Limb (tissue), 2 donors: ENCODE measurements at regions not wholly inside any gene's neighbourhood (a gene's known extent, or its start where the extent isn't known, plus 50 kb on each side); places are given as distances from the start of the nearest gene placed in this dataset.
"Not testable (repeated sequence)": the region's sequence is repeated elsewhere in the genome, so short reads cannot be mapped to it uniquely, and the experiment has no call there.

ENCODE experiments used
- DNase-seq, 2 donors: peaks; one replicate each; pipeline ENCODE4 v3.0.0-alpha.2; 2016; ENCODE audit errors: extremely low spot score in 2 of 2

GRCh38 chr9:29069376-29069775, 1496.1 kb upstream of the C9orf72 start:
- DNase-seq, result no peak

- no peak for DNase-seq
Measured at GRCh38 chr9:29078063-29078666, 1504.9 kb upstream of the C9orf72 start.

- DNase-seq, result no peak
Measured at GRCh38 chr9:29100762-29101161, 1527.5 kb upstream of the C9orf72 start.

- not testable (repeated sequence) for DNase-seq
Measured at GRCh38 chr9:29104166-29104565, 1530.9 kb upstream of the C9orf72 start.

- DNase-seq, result no peak
Measured at GRCh38 chr9:29118555-29118954, 1545.3 kb upstream of the C9orf72 start.

- no peak for DNase-seq
Measured at GRCh38 chr9:29126783-29127182, 1553.5 kb upstream of the C9orf72 start.

GRCh38 chr9:29129763-29130162, 1556.5 kb upstream of the C9orf72 start:
- DNase-seq, result no peak

- DNase-seq, result no peak
Measured at GRCh38 chr9:29144476-29144875, 1571.2 kb upstream of the C9orf72 start.

DNA sequence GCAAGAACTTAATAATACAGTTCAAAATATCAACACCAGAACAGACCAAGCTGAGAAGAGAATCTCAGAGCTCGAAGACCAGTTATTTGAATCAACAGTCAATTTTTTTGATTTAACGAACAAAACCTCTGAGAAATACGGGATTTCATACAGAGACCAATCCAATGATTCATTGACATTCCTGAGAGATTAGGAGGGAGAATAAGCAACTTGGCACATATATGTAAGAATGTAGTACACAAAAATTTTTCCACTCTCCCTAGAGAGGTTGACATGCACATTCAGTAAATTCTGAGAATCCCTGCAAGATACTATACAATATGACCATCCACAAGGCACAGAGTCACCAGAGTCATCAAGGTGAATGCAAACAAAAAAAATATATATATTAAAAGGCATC, 1577.3 kb upstream of the C9orf72 start:
- DNase-seq, result no peak

- DNase-seq, result no peak
Measured at GRCh38 chr9:29160763-29161353, 1587.6 kb upstream of the C9orf72 start.

GRCh38 chr9:29174136-29174535, 1600.9 kb upstream of the C9orf72 start:
- DNase-seq, result no peak

DNA sequence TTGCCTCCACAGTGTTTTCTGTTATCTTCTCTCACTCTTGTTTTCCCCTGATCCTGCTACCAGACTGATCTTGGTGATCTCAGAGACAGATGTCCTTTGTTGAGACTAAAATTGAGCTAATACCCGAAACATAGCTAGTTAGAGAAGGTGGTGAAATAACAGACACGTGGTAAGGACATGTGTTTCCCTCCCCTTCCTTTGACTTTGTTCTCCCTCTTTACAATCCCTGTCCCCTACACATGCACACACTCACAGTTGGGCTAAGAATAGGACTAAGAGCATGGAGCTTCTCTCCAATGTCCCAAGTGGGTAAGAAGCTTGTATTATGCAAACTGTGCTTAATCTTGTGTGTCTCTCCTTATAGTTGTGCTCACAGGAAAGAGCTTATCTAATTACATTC, 1603.0 kb upstream of the C9orf72 start:
- no peak for DNase-seq

DNA sequence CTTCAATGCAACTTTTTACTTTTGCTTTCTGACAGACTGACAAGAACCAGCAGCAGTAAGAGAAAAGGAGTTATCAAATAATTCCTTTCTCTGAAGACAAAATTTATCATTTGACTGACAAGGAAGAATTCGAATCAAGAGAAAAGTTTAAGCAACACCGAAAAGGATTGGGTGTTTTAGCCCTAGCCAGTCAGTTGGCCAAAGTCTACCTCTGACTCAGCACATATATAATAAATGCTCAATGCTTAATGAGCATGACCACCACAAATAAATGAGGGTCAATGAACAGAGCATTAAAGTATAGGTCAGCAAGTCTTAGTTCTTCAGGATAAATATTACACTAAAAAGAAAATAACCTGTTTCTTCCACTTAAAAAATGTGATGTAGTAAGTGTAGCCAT, 1603.5 kb upstream of the C9orf72 start:
- no peak for DNase-seq

- DNase-seq, result peak in 1 of 2 donors; percentile 5
Measured at GRCh38 chr9:29183971-29184370, 1610.7 kb upstream of the C9orf72 start.

GRCh38 chr9:29188771-29189170, 1615.5 kb upstream of the C9orf72 start:
- DNase-seq, result not testable (repeated sequence)

DNA sequence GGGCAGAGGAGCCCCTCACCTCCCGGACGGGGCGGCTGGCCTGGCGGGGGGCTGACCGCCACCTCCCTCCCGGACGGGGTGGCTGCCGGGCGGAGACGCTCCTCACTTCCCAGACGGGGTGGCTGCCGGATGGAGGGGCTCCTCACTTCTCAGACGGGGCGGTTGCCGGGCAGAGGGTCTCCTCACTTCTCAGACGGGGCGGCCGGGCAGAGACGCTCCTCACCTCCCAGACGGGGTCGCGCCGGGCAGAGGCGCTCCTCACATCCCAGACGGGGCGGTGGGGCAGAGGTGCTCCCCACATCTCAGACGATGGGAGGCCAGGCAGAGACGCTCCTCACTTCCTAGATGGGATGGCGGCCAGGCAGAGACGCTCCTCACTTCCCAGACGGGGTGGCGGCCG, 1615.9 kb upstream of the C9orf72 start:
- not testable (repeated sequence) for DNase-seq

GRCh38 chr9:29198861-29199260, 1625.6 kb upstream of the C9orf72 start:
- DNase-seq, result no peak

DNA sequence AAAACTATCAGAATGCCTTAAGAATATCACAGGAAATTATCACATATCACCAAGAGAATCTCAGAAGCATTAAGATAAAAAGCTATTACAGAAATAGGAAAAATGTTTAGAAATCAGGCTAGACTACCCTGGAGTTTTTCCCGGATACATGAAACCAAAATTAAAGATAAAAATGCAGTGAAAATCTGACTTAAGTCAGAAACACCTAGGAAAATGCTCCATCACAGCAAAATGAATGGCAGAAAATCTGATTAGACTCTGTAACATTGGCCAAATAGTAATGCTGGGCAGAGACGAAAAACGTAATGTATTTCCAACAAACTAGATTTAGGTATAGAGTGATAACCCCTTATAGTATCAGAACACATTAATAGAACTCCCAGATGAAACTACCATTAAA, 1626.7 kb upstream of the C9orf72 start:
- DNase-seq, result no peak

DNA sequence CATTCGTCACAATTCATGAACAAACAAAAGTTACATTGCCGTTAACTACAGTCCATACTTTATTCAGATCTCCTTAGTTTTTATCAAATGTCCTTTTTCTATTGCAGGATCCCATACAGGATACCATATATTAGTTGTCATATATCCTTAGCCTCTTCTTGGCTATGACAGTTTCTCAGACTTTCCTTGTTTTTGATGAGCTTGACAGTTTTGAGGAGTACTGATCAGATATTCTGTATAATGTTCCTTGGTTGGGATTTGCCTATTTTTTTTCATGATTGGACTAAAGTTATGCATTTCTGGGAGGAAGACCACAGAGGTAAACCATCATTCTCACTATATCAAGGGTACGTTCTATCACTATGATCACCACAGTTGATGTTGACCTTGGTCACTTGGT, 1627.4 kb upstream of the C9orf72 start:
- DNase-seq, result no peak

- DNase-seq, result no peak
Measured at GRCh38 chr9:29203244-29203930, 1630.1 kb upstream of the C9orf72 start.

DNA sequence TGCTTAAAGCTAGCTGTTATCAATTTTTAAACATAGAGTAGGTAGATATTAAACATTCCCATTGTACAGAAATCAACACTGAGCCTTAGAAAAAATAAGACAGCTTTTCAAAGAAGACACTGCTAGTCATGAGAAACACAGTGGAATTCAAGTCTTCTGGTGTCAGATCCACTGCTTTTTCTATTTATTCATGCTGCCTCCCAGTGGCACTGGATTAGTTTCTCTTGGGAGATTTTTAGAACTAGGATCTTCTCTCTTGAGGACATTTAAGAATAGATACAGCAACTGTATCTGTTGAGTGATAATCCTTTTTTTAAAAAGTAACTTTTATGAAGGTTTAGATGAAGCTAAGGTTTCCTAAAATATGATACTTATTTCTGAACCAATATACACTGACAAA, 1635.4 kb upstream of the C9orf72 start:
- DNase-seq, result no peak

- DNase-seq, result no peak
Measured at GRCh38 chr9:29209748-29210291, 1636.5 kb upstream of the C9orf72 start.
